ENCODE measurements at regions not wholly inside any gene's neighbourhood (a gene's known extent, or its start where the extent isn't known, plus 50 kb on each side); places are given as distances from the start of the nearest gene placed in this dataset.

GRCh38 chr3:116618930-116619329 is 90.6 kb upstream of the TUSC7 start:
- Histone ChIP-seq H3K4me3 (no peak overlapping the region), H3K9ac (ENCODE audit: control insufficient read depth, insufficient read depth, low read length) (no peak overlapping the region), H3K79me2 (ENCODE audit: control insufficient read depth, insufficient read depth, low read length) (no peaks in the 10 kb centered on the region), H3K4me2 (ENCODE audit: control insufficient read depth, insufficient read depth) (no peak overlapping the region), H3K36me3 (ENCODE audit: control insufficient read depth in 2 of 2, insufficient read depth in 2 of 2, low read length in 1 of 2) (no peaks in the 10 kb centered on the region), H2AFZ (ENCODE audit: control insufficient read depth, low read depth, low read length) (no peak overlapping the region), H3K4me1 (ENCODE audit: control insufficient read depth, insufficient read depth, low read length) (no peaks in the 10 kb centered on the region), H3K27me3 (replicated peaks in 1 of 2; ENCODE audit: control insufficient read depth in 2 of 2, insufficient read depth in 2 of 2, low read length in 1 of 2) (no peaks in the 10 kb centered on the region), H4K20me1 (ENCODE audit: control insufficient read depth, insufficient read depth) (no peaks in the 10 kb centered on the region), H3K27ac (ENCODE audit: control insufficient read depth, insufficient read depth) (no peak overlapping the region), H3K9me3 (replicated peaks; ENCODE audit: control insufficient read depth, insufficient read depth, low read length) (no peaks in the 10 kb centered on the region; the same call in 2 of the 3 replicates)
- DNase-seq (ENCODE audit: low read depth, low spot score), result no peak
- intact Hi-C loops (cut with micrococcal nuclease; ENCODE audit: unreplicated experiment) (no loop called here), in situ Hi-C loops (cut with MboI) (no loop called here)
- FAIRE-seq, result no peak
- ChIA-PET RAD21 (ENCODE audit: unreplicated experiment) (no interaction called here), SMC1A (ENCODE audit: uncharacterized antibody, unreplicated experiment) (no interaction called here), CTCF (interaction anchor here (1.0 kb wide), 1 partner anchor 9 kb away, joined by 3 read pairs; no protein-coding TSS in a partner anchor), POLR2A (no interaction called here)
- TF ChIP-seq FOXK2 (IDR thresholded peaks at IDR 0.05), result no peak
- no peak for TF ChIP-seq MXI1 (IDR thresholded peaks at IDR 0.05; ENCODE audit: low read depth, low read length)
- TF ChIP-seq IRF3 (IDR thresholded peaks at IDR 0.05), result no peak
- no peak for TF ChIP-seq WRNIP1 (IDR thresholded peaks at IDR 0.05; ENCODE audit: borderline replicate concordance, low read depth, low read length)
- no peak for TF ChIP-seq ZNF687 (IDR thresholded peaks at IDR 0.05)
- ATAC-seq, result no peak
- BruUV-seq (replicated peaks), result no TSS peak
- 29% methylated on average over 2 of the region's 2 CpGs for WGBS (ENCODE audit: insufficient coverage, insufficient replicate concordance, low lambda C conversion rate, missing lambda C conversion rate)

All from GM12878 (cell line).